ENCODE measurements at regions not wholly inside any gene's neighbourhood (a gene's known extent, or its start where the extent isn't known, plus 50 kb on each side); places are given as distances from the start of the nearest gene placed in this dataset.

GRCh38 chr6:23940466-23940865 lies 185.5 kb upstream of the NRSN1 start:
- Mint-ChIP-seq H3K9me3 (peaks cover 11% of the 10 kb centered on the region), H3K27me3 (no peaks in the 10 kb centered on the region), H3K4me3 (no peak overlapping the region), H3K27ac (no peak overlapping the region), H3K4me1 (no peaks in the 10 kb centered on the region), H3K36me3 (no peaks in the 10 kb centered on the region)
- no peak for ATAC-seq

GRCh38 chr6:23951691-23952090 lies 174.3 kb upstream of the NRSN1 start:
- no peaks in the 10 kb centered on the region for H3K4me1 Mint-ChIP-seq
- H3K27ac Mint-ChIP-seq = no peak overlapping the region
- peaks cover 3% of the 10 kb centered on the region for H3K9me3 Mint-ChIP-seq
- H3K36me3 Mint-ChIP-seq = no peaks in the 10 kb centered on the region
- H3K27me3 Mint-ChIP-seq = no peaks in the 10 kb centered on the region
- no peak for ATAC-seq
- H3K4me3 Mint-ChIP-seq = no peak overlapping the region

GRCh38 chr6:23952245-23952644 lies 173.8 kb upstream of the NRSN1 start:
- H3K9me3 Mint-ChIP-seq = peaks cover 3% of the 10 kb centered on the region
- no peak overlapping the region for H3K27ac Mint-ChIP-seq
- ATAC-seq = no peak
- no peaks in the 10 kb centered on the region for H3K4me1 Mint-ChIP-seq
- no peaks in the 10 kb centered on the region for H3K36me3 Mint-ChIP-seq
- H3K4me3 Mint-ChIP-seq = no peak overlapping the region
- H3K27me3 Mint-ChIP-seq = no peaks in the 10 kb centered on the region

GRCh38 chr6:23953976-23954375 lies 172.0 kb upstream of the NRSN1 start:
- Mint-ChIP-seq H3K36me3 (no peaks in the 10 kb centered on the region), H3K9me3 (peaks cover 3% of the 10 kb centered on the region), H3K27me3 (no peaks in the 10 kb centered on the region), H3K4me3 (no peak overlapping the region), H3K27ac (no peak overlapping the region), H3K4me1 (no peaks in the 10 kb centered on the region)
- ATAC-seq = no peak

- no peaks in the 10 kb centered on the region for H3K4me1 Mint-ChIP-seq
- H3K9me3 Mint-ChIP-seq = peaks cover 3% of the 10 kb centered on the region
- H3K27me3 Mint-ChIP-seq = no peaks in the 10 kb centered on the region
- H3K36me3 Mint-ChIP-seq = no peaks in the 10 kb centered on the region
- no peak overlapping the region for H3K4me3 Mint-ChIP-seq
- H3K27ac Mint-ChIP-seq = no peak overlapping the region
- ATAC-seq = no peak
Observed at GRCh38 chr6:23957017-23957416, 169.0 kb upstream of the NRSN1 start.

- no peak for ATAC-seq
- Mint-ChIP-seq H3K4me1 (no peaks in the 10 kb centered on the region), H3K27ac (no peak overlapping the region), H3K4me3 (no peak overlapping the region), H3K27me3 (no peaks in the 10 kb centered on the region), H3K36me3 (no peaks in the 10 kb centered on the region), H3K9me3 (no peaks in the 10 kb centered on the region)
Observed at GRCh38 chr6:23964865-23965264, 161.2 kb upstream of the NRSN1 start.

- H3K27me3 Mint-ChIP-seq = no peaks in the 10 kb centered on the region
Observed at GRCh38 chr6:23969344-23969743, 156.7 kb upstream of the NRSN1 start.

GRCh38 chr6:23977706-23978105 lies 148.3 kb upstream of the NRSN1 start:
- Mint-ChIP-seq H3K4me3 (no peak overlapping the region), H3K4me1 (no peaks in the 10 kb centered on the region), H3K27me3 (no peaks in the 10 kb centered on the region), H3K36me3 (no peaks in the 10 kb centered on the region), H3K27ac (no peak overlapping the region), H3K9me3 (no peaks in the 10 kb centered on the region)
- no peak for ATAC-seq

More at GRCh38 chr6:23969344-23969743, 156.7 kb upstream of the NRSN1 start:
- Mint-ChIP-seq H3K4me3 (no peak overlapping the region), H3K4me1 (no peaks in the 10 kb centered on the region), H3K36me3 (no peaks in the 10 kb centered on the region), H3K27ac (no peak overlapping the region), H3K9me3 (no peaks in the 10 kb centered on the region)
- no peak for ATAC-seq

GRCh38 chr6:23980965-23981364 lies 145.1 kb upstream of the NRSN1 start:
- Mint-ChIP-seq H3K27ac (no peak overlapping the region), H3K36me3 (no peaks in the 10 kb centered on the region), H3K4me1 (no peaks in the 10 kb centered on the region), H3K9me3 (no peaks in the 10 kb centered on the region), H3K4me3 (no peak overlapping the region), H3K27me3 (no peaks in the 10 kb centered on the region)
- peak; percentile 27 for ATAC-seq

GRCh38 chr6:23981923-23982322 lies 144.1 kb upstream of the NRSN1 start:
- no peak overlapping the region for H3K27ac Mint-ChIP-seq
- no peaks in the 10 kb centered on the region for H3K9me3 Mint-ChIP-seq
- no peaks in the 10 kb centered on the region for H3K27me3 Mint-ChIP-seq
- H3K4me3 Mint-ChIP-seq = no peak overlapping the region
- H3K4me1 Mint-ChIP-seq = no peaks in the 10 kb centered on the region
- ATAC-seq = no peak
- H3K36me3 Mint-ChIP-seq = no peaks in the 10 kb centered on the region

GRCh38 chr6:23983735-23984134 lies 142.3 kb upstream of the NRSN1 start:
- no peak for ATAC-seq
- Mint-ChIP-seq H3K27me3 (no peaks in the 10 kb centered on the region), H3K4me1 (no peaks in the 10 kb centered on the region), H3K4me3 (no peak overlapping the region), H3K9me3 (no peaks in the 10 kb centered on the region), H3K27ac (no peak overlapping the region), H3K36me3 (no peaks in the 10 kb centered on the region)

- H3K27ac Mint-ChIP-seq = no peak overlapping the region
- H3K9me3 Mint-ChIP-seq = no peaks in the 10 kb centered on the region
- no peak overlapping the region for H3K4me3 Mint-ChIP-seq
- H3K27me3 Mint-ChIP-seq = no peaks in the 10 kb centered on the region
- ATAC-seq = no peak
- H3K4me1 Mint-ChIP-seq = no peaks in the 10 kb centered on the region
- H3K36me3 Mint-ChIP-seq = no peaks in the 10 kb centered on the region
Observed at GRCh38 chr6:23985015-23985414, 141.0 kb upstream of the NRSN1 start.

- Mint-ChIP-seq H3K9me3 (peaks cover 2% of the 10 kb centered on the region), H3K4me3 (no peak overlapping the region), H3K27ac (no peak overlapping the region), H3K27me3 (no peaks in the 10 kb centered on the region), H3K4me1 (no peaks in the 10 kb centered on the region), H3K36me3 (no peaks in the 10 kb centered on the region)
- no peak for ATAC-seq
Observed at GRCh38 chr6:23989885-23990533, 136.0 kb upstream of the NRSN1 start.

- Mint-ChIP-seq H3K36me3 (no peaks in the 10 kb centered on the region), H3K27me3 (no peaks in the 10 kb centered on the region), H3K4me3 (no peak overlapping the region), H3K4me1 (no peaks in the 10 kb centered on the region), H3K27ac (no peak overlapping the region), H3K9me3 (peaks cover 7% of the 10 kb centered on the region)
- no peak for ATAC-seq
Observed at GRCh38 chr6:23994013-23994412, 132.0 kb upstream of the NRSN1 start.

GRCh38 chr6:24004062-24004461 lies 122.0 kb upstream of the NRSN1 start:
- H3K4me3 Mint-ChIP-seq = no peak overlapping the region
- no peaks in the 10 kb centered on the region for H3K36me3 Mint-ChIP-seq
- H3K27ac Mint-ChIP-seq = no peak overlapping the region
- no peak for ATAC-seq
- no peaks in the 10 kb centered on the region for H3K27me3 Mint-ChIP-seq
- no peaks in the 10 kb centered on the region for H3K4me1 Mint-ChIP-seq
- H3K9me3 Mint-ChIP-seq = peaks cover 1% of the 10 kb centered on the region

- no peak for ATAC-seq
- Mint-ChIP-seq H3K27ac (no peak overlapping the region), H3K4me1 (no peaks in the 10 kb centered on the region), H3K36me3 (no peaks in the 10 kb centered on the region), H3K9me3 (no peaks in the 10 kb centered on the region), H3K27me3 (no peaks in the 10 kb centered on the region), H3K4me3 (no peak overlapping the region)
Observed at GRCh38 chr6:24004659-24005058, 121.4 kb upstream of the NRSN1 start.

GRCh38 chr6:24006254-24006653 lies 119.8 kb upstream of the NRSN1 start:
- no peaks in the 10 kb centered on the region for H3K27me3 Mint-ChIP-seq
- H3K9me3 Mint-ChIP-seq = no peaks in the 10 kb centered on the region
- no peaks in the 10 kb centered on the region for H3K4me1 Mint-ChIP-seq
- H3K4me3 Mint-ChIP-seq = no peak overlapping the region
- H3K27ac Mint-ChIP-seq = no peak overlapping the region
- no peaks in the 10 kb centered on the region for H3K36me3 Mint-ChIP-seq
- ATAC-seq = no peak
